Stimulated activated CD8-positive, alpha-beta memory T cell treated with anti-CD3 and anti-CD28 coated beads, Interleukin-12 subunit alpha, Interleukin-12 subunit beta, amount 100 ng/mL, for 4 hours (primary cell): ENCODE measurements at regions not wholly inside any gene's neighbourhood (a gene's known extent, or its start where the extent isn't known, plus 50 kb on each side); places are given as distances from the start of the nearest gene placed in this dataset.
"Not testable (repeated sequence)": the region's sequence is repeated elsewhere in the genome, so short reads cannot be mapped to it uniquely, and the experiment has no call there.

Experiments used
- DNase-seq: peaks from one replicate; pipeline ENCODE4 v3.0.0-alpha.2; 2020; ENCODE audit warnings: low read depth

DNA sequence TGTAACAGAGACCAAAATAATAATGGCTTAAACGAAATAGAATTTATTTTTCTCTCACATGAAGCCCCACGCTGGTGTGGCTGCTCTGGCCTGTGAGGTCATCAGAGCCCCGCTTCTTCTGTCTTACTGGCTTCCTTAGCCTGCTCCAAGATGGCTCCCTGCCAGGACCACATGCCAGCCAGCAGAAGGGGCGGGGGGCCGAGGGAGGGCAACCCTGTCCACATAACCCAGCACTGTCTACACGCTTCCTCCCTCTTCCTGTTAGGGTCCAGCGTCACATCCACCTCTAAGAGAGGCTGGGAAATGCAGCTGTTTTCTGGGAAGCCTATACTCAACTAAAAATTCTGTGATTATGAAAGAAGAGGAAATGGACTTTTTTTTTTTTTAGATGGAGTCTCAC lies 107.9 kb upstream of the DLG1 start:
- DNase-seq: no peak

DNA sequence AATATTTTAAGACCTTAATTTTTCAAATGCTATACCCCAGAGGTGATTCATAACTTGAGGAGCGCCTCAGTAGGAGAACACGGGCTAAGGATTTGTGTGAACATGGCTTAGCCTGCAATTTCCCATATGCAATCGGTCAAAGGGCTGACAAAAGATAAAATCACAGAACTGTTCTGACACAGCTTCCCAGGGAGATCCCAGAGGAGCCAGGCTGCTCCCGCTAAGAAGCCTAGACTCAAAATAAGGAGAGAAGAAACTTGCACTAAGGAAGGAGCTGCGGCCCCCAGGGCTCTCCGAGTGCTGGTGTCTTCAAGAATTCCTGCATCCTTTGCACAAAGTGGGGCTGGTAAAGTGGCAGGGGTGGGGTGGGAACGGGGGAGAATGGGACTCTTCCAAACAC lies 106.3 kb upstream of the DLG1 start:
- DNase-seq: no peak

DNA sequence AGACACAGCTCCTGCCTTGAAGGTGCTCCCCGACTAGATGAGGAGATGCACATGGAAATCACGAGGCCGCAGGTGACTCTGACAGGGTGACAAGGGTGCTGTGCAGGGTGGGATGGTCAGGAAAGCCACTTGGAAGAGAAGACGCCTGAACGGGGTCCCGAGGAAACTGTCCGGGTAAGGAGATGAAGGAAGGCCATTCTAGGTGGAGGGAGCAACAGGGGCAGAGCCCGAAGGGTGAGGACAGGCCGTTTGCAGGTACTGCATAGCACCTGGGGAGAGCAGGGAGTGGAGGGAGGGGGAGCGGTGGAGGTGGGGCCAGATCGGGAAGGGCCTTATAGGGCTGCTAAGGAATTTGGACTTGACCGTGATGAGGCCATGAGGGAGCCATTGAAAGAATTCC lies 105.6 kb upstream of the DLG1 start:
- DNase-seq: no peak

DNA sequence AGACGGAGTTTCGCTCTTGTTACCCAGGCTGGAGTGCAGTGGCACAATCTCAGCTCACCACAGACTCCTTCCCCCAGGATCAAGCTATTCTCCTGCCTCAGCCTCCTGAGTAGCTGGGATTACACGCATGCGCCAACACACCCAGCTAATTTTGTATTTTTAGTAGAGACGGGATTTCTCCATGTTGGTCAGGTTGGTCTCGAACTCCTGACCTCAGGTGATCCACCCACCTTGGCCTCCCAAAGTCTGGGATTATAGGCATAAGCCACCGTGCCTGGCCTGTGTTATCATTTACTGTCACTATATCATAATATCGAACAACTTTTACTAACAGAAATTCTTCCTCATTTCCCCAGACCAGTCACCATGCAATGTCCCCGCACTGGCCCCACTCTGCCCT lies 104.0 kb upstream of the DLG1 start:
- DNase-seq: not testable (repeated sequence)

DNA sequence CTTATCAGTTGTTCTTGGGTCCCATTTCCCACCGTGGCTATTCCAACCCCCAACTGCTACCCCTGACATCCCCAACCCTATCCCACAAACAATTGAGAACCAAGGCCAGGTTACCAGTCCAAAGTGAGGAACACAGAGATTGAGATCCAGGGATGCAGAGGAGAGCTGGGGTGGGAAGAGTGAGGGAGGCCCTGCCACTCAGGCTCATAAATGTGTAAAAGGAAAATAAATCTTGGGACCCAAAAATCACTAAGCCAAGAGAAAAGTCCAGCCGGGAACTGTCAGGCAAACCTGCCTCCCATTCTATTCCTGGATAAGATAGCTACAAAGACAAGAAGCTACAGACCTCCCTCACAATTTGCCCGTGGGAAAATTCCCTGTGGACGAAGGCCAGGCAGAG lies 101.1 kb upstream of the DLG1 start:
- DNase-seq: no peak

DNA sequence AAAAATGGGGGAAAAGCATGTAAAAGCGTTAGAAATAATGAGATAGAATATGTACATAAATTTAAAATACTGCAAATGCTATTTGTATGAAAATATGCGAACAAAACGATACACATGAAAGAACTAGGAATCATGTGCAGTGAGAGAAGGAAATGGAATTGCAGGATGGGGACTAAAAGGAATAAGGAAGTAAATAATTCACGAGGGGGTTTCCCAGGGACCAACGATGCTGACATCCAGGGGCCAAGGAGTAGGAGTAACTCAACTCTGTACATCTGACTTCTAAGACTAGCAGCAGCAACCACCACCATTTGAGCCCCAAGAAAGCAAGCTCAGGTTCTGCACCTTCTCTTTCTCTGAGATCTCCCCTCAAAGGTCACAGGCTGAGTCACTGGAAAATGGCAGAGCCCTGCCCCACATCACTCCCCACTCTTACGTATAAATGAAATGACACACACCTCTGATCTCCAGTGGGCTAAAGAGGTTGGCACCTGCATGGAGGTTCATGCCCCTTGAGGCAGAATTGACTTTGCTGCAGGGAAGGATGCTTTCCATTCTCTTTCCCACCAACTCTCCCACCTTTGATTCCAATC lies 100.0 kb upstream of the DLG1 start:
- DNase-seq: no peak

DNA sequence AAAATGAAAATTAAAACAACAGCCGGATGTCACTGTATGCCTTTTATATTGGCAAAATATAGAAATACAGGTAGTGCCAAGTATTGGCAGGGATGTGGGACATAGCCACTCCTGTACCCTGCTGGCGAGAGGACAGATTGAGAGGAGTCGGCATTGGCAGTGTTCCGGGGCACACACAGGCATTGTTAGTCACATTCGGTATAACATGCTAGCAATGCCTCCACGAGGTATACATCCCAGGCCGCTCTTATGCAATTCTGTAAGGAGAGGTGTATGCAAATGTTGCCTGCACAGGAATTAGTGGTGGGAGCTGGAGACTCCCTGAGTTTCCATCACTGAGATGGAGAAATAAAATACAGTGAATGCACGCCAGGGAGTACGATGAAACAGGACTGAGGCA lies 99.4 kb upstream of the DLG1 start:
- no peak for DNase-seq

DNA sequence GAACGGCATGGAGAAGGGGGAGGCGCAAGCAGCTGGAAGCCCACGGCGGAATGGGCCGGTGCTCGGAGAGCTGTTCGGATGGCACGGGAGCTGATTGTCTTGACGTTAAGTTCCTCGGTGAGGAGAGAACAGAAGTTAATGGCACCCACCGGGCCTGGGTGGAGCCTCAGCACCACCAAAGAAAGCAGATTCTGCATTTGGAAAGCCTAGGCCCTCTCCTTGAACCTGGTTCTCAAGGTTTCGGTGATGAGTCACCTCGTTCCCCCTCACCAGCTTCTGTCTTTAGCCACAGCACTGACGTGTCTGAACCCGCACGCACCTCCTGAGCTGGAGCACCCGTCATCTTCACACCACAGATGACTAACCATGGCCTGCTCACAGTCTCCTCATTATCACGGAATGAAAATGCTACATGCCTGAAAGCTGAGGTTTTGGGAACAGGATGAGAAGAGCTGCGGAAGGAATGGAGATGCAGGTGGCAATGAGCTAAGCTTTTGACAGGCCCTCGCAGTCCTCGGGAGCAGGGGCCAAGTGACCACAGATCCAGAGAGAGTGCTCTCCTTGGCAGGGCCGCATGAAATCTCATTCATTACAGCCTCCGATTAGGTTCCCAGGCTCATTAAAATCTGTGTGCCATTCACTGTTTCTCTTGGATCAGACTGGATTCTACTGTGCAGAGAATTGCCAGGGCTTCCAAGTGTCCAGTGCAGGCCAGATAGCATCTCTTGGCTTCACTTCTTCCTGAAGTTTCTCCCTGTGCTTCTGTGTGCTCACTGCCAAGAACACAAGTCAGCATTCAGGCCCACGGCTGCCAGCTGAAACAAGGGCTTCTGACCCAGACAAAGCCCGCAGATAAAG lies 96.3 kb upstream of the DLG1 start:
- DNase-seq: no peak

DNA sequence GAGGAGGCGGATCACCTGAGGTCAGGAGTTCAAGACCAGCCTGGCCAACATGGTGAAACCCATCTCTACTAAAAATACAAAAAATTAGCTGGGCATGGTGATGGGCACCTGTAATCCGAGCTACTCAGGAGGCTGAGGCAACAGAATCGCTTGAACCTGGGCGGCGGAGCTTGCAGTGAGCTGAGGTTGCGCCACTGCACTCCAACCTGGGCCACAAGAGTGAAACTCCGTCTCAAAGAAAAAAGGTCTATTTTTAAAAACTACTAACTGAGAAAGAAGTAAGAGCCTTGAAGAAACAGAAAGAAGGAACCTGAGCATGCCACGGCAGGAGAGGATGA lies 95.7 kb upstream of the DLG1 start:
- DNase-seq: not testable (repeated sequence)

DNA sequence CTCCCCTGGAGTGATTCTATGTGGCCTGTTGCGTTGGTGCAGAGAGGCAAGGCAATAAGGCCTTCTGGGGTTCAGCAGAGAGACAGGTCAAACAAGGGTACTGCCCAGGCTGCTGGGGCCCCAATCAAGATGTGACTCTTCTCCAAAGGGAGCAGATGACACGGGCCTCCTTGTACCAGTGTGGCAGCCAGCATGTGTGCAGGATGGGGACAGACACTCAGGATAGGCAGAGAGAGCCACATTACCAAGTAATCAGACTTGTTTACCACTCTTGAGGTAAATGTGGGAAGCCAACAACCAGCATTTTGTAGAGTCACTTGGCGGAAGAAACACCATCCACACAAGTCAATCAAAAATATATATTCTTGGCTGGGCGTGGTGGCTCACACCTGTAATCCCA lies 95.3 kb upstream of the DLG1 start:
- DNase-seq: no peak

DNA sequence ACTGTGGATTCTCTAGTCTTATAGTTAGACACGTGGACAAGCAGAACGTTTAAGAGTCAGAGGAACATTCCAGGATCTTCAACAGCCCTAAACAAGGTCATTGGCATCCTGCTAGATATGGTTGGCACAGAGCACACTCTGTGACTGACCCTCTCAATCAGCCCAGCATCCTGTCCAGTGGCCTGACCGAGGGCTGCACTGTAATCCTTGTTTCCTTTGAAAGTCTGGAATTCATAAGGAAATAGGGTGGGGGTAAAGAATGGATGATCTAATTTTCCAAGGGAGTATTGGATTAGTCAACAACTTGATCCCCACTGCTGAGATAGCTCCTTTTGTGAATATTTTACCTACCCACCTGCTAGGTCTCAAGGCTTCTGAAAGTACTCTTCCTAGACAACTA lies 94.5 kb upstream of the DLG1 start:
- no peak for DNase-seq

DNA sequence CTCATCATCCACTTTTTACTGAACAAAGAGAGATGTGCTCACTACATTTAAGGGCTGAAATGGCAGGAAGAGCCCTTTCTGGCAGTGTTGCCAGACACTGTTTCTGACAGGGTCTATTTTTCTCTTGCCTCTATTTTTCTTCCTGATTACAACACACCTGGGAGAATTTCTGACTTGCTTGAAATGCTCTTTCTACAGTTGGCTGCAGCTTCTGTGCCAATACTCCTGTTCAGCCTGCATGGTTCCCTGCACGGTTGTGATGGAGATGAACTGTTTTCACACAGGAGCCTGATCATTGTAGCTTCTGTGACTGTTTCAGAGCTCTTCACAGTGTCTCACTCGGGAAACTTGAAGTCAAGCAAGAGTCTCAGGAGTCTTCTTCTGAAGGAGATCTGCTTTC lies 83.0 kb upstream of the DLG1 start:
- no peak for DNase-seq

DNA sequence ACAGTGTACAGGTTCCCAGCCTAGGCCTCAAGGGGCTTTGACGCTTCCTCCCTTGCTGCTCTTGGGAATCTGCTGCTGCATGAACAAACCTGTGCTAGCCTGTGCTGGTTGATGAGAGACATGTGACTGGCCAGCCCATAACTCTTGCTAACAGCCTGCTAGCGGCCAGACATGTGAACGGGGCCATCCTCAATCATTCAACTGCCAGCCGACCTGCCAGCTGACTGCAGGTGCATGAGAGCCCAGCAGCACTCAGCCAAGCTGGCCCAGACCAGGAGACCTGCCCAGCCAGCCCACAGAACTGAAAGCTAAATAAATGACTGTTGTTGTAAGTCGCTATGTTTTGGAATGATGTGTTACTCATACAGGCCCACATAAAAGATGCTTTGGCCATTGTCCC lies 82.4 kb upstream of the DLG1 start:
- no peak for DNase-seq

DNA sequence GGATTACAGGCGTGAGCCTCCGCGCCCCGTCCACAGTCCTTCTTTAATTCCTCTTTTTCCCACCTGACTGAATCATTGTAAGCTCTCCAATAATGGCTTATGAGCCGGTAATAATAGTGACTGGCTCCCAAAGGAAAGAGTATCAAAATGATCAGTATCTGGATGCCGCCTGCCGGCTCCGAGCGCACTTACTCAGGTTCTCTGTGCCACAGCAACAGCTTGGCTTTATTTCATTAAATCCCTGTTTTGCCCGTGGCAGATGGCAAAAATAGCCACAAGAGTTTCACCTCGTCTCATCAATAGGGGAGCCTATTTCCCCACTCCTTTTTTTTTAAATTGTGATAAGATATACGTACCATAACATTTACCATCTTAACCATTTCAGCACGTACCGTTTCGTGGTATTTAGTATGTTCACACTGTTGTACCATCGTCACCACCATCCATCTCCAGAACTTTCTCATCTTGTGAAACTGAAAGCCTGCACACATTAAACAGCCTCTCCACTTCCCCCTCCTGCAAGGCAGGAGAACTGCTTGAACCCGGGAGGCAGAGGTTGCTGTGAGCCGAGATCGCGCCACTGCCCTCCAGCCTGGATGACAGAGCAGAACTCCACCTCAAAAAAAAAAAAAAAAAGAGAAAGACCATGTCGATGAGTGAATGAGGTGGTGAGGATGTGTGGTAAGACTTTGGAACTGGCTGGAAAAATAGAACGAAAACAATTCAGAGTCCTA lies 80.7 kb upstream of the DLG1 start:
- no peak for DNase-seq

DNA sequence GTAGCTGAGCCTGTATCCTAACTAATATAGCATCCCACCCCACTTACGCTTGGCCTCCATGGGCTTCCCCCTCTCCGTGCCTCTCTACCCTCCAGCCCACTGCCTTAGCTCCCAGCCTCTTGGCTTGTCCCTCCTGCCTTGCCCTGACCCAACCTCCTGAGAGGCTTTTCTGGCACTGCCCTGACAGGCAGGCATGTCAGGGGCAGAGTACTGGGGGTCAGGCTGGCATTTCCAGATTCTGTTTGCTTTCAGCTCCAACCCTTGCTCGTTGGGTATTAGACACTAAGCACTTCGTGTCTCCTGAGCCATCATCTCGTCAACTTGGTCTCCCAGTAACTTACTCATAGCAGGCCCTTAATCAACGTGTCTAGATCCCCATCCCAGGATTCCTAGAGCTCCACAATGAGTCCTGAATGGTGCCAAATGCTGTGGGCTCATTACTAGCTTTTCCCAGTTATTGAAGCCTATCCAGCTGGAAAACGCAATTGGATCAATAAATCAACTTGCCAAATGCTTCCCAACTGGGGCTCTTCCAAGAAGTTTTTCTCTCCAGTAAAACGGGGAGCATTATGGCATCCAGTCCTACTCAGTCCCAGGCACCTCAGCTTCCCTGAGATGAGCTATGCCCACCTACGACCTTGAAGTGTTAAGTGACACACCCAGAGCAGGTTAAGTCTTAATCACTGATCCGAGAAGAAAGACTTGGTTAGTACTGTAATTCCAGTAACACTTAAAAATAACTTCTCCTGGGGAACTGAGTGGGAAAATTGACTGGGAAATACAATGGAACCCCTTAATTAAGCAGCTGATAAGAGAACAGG lies 78.5 kb upstream of the DLG1 start:
- DNase-seq: no peak

DNA sequence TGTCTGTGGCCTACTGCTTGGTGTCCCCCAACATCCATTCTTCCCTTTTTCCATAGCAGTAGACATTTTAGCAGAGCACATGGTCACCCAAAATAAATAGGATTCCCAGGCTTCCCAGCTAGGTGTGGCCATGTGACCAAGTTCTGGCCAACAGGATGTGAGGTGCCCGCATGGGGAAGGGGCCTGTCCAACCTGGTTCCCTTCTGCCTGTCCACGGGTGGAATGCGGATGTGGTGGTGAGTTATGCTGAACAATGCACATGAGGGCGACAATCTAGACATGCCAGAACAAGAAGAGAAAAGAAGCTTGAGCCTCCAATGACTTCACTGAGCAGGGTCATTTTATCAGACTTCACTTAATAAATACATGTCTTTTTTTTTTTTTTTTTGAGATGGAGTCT lies 77.6 kb upstream of the DLG1 start:
- DNase-seq: no peak

DNA sequence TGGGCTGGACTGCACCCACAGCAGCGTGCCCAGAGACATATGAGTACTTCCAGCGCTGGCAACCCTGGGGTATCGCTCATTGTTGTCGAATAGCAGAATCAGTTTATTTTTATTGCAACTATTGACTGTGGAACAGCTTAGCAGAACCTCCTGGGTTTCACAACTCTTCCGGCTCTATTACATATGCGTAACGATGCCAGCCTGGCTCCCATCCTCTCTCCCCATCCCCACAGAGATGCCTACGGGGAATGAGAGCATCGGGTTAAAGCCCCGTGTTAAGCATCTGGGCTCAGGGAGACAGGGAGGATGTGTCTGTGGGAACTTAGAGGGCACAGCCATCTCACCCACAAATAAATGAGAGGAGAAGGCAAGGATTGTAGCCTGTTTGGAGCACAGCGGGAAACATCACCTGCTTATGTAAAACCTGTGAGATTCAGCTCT lies 76.6 kb upstream of the DLG1 start:
- DNase-seq: no peak

DNA sequence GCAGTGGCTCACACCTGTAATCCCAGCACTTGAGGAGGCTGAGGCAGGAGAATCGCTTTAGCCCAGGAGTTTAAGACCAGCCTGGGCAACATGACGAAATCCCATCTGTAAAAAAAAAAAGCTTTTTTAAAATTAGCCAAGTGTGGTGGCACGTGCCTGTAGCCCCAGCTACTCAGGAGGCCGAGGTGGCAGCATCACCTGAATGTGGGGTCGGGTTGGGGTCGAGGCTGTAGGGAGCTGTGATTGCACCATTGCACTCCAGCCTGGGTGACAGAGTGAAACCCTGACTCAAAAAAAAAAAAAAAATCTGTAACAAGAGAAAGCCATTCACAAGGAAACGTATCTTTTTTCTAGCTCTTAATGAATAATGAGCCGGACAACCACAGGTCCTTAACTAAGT lies 74.7 kb upstream of the DLG1 start:
- DNase-seq: no peak

DNA sequence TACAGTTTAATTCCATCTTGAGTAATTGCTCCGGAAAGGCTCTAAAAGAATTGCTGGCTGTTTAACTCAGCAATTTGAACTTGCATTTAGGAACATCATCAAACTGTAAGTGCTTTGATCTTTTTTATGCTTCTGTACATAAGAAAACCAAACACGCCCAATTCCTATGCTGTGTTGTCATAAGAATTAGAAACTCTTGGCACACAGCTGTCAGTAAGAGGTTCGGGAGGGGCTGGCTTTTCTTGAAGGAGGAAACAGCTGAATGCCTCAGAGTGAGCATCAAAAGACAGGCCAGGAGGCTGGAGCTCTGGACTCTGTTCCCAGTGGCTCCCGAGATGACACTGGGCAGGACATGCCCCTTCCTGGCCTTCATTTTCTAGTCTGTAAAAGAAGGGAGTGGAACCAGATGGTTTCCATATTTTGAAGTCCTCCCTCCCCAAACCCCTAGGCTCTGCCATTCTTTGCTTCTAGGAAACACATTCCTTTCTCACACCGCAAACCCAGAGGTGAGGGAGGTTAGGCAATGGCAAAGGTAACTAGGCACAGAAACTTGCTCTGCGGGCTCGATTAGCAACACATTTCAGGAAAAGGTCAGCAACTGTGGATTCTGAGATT lies 73.7 kb upstream of the DLG1 start:
- DNase-seq: no peak

DNA sequence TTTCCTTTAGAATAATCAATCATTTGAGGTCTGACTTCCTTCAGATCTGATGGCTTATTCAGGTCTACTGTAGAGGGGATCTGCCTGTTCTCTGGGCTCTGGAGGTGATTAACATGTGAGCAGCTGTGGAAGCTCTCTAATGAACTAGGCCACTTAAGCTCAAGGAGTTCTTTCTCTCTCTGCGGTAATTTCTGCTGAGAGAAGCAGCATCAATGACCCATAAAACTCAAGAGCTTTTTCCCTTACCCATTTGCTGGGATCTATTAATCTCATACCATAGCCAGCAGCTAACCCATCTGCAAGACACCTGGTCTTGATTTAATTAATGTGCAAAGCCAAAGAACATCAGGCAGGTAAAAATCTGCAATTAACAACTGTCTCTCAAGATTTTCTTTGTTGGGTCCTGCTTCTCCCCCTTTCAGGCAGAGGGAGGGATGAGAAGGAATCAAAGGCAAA lies 73.2 kb upstream of the DLG1 start:
- DNase-seq: no peak

DNA sequence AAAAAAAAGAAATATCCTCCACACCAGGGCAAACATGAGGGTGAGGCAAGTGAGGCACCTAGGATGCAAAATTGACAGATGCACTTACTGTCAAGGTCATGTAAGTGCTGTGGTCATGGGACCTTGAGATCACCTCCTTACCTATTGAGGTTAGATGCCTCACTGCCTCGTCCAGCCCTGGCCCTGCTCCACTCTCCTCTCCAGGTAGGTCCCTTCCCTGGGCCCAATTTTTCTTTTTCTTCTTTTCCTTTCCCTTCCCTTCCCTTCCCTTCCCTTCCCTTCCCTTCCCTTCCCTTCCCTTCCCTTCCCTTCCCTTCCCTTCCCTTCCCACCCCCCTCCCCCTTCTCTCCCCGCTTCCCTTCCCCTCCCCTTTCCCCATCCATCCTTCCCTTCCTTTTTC lies 71.1 kb upstream of the DLG1 start:
- DNase-seq: no peak

DNA sequence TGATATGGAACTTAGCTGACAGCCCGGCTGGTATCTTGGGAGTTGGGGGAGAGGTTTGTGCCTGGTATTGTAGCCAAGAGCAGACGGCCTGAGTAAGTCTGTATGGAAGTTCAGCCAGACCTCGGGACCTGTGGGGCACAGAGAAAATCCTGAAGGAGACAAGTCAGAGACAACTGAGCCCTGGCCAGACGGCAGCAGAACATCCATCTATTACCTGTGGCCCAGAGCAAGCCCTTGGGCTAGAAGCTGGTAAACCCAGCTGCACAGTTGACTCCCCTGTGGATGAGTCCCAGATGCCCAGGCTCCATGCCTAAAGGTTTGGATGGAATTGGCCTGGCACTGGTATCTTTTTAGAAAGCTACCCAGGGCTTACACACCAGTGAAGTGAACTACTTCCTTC lies 70.4 kb upstream of the DLG1 start:
- no peak for DNase-seq
